Right lung (tissue), 2 donors: ENCODE measurements at regions not wholly inside any gene's neighbourhood (a gene's known extent, or its start where the extent isn't known, plus 50 kb on each side); places are given as distances from the start of the nearest gene placed in this dataset.
A peak's percentile ranks its signal among the peaks of the same experiment; 100 is the strongest.

ENCODE experiments used
- DNase-seq, 2 donors: peaks; one replicate each; pipeline ENCODE4 v3.0.0-alpha.2; 2013

DNA sequence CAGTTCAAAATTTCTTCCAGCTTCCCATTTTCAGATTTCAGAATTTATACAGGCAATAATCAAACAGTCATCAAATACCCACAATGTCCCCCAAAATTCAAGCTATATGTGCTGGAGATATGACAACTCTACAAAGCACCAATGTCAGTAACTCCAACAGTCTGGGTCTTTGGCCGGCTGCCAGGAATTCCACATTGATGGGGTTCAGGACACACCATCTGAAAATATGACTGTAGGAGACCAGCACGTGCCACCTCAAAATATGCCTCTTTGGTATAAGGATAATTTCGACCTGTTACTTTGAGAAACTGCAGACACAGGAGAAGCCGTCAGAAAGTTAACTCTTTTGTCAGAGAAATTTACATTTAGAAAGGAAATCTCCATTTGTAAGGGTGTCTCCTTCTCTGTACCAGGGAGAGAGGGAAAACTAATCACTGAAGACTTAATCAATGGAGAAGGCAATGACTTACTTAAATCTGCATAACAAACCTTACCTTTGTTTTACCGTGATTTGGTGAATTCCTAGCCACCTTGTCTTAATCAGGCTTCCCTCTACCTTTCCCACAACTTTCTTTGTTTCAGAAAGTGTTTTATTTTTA is 594.3 kb upstream of the CDH5 start:
- no peak for DNase-seq

GRCh38 chr16:65771707-65772106 is 594.8 kb upstream of the CDH5 start:
- DNase-seq, result no peak

DNA sequence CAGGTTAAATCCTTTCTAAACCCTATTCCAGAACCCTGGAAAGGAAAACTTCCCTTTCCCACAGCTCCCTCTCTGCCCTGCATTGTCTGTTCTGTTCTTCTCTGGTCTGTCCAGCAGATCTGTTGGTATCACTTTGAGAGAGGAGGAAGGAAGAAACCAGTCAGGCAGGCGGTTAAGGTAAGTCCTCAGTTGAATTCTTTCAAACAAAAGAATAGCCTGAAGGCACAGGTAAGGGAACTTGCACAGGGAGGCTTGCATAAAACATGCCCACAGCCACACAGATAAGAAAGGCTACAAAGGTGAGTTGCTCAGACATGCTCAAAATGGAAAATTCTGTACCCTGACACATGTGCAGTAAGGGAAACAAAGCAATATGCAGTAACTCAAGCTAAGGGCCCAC is 595.7 kb upstream of the CDH5 start:
- no peak for DNase-seq

DNA sequence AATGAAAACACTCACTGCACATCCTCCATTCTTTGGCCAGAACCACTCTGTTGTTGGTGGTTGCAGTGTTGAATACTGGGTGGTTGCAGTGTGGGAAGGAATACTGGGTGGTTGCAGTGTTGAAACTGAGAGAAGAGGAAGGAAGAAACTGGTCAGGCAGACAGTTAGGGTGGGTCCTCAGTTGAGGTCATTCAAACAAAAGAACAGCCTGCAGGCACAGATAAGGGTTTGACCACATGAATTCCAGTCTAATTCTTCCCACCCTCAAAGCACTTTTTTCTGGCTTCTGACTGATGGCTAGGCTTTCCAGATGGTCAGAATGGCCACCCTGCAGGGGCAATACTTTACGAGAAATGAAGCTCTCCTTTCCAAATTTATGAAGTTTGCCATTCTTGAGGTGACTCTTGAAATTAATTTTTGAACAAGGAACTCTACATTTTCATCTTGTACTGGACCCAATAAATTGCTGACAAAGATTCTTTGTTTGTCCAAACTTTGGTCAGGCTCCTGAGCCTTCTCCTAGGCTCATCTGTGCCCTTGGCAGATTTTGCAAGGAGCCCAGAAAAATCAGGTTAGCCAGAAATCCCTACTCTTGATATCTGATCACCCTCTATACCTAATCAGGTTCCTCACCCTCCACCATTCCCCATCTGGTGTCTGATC is 596.6 kb upstream of the CDH5 start:
- DNase-seq, result no peak

- DNase-seq, result no peak
Measured at GRCh38 chr16:65769055-65769465, 597.4 kb upstream of the CDH5 start.

- no peak for DNase-seq
Measured at GRCh38 chr16:65767125-65767524, 599.4 kb upstream of the CDH5 start.

GRCh38 chr16:65763640-65764305 is 602.7 kb upstream of the CDH5 start:
- DNase-seq, result no peak

DNA sequence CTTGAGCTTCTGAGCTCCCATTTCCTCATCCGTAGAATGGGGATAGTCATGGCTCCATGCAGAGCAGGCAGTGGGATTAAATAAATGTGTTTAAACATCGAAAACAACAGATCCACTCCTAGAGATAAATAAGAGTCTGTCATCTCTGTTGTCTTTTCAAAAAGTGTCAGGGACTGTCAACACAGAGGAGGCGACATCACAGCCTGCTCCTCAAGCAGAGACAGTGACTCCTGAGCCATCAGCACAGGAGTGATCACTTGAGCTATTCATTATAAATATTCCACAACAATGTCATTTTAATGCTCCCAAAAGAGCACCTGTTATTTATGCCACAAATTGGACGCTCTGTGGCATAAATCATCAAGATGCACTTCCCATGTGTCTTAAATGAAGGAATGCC is 605.6 kb upstream of the CDH5 start:
- DNase-seq, result no peak

- no peak for DNase-seq
Measured at GRCh38 chr16:65758620-65759019, 607.9 kb upstream of the CDH5 start.

GRCh38 chr16:65757064-65757463 is 609.4 kb upstream of the CDH5 start:
- DNase-seq, result no peak

GRCh38 chr16:65756163-65756562 is 610.3 kb upstream of the CDH5 start:
- no peak for DNase-seq

DNA sequence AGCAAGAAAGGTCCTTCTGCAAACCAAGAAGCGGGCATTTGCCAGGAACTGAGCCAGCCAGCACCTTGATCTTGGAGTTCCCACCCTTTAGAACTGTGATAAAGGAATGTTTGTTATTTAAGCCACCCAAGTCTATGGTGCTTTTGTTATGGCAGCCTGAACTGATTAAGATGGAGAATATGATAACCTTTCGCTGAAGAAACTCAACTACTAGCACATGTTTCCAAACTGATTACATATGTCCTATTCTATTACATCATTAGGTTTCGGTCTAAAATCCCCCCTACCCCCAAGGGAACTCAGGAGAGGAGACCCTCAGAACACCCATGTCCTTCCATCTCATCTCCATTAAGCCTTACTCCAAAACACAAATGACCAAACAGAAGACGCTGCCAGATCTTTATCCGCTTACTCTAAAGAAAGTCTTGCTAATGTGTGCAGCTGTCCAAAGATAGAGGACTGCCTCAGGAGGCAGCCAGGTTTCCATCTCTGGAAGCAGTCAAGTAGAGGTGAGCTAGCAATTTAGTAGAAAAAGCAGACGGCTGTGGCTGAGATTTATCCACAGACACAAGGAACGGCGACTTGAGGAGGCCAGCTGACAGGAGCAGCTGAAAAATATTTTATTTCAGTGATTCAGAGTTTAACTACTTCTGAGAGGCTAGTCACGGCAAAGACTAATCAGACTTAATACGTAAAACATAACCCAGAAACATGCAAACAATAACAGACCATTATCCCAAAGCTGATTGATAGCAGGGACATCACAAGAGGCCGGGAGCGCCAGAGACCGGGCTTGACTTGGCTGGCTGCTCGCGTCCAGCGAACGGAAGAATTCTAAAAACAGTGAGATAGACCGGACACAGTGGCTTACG is 611.4 kb upstream of the CDH5 start:
- DNase-seq, result peak in 1 of 2 donors; percentile 42

DNA sequence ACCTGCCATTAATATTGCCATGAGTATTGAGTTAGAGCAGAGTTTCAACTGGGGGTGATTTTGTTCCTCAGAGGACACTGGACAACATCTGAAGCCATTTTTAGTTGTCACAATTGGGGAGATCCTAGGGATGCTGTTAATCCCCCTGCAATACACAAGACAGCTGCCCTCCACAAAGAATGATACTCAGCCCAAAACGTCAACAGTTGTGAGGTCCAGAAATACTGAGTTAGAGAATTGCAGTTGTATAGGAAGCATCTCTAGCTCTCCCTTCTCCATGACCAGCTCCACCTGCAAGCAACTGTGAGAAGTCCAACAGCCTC is 614.0 kb upstream of the CDH5 start:
- DNase-seq, result no peak

DNA sequence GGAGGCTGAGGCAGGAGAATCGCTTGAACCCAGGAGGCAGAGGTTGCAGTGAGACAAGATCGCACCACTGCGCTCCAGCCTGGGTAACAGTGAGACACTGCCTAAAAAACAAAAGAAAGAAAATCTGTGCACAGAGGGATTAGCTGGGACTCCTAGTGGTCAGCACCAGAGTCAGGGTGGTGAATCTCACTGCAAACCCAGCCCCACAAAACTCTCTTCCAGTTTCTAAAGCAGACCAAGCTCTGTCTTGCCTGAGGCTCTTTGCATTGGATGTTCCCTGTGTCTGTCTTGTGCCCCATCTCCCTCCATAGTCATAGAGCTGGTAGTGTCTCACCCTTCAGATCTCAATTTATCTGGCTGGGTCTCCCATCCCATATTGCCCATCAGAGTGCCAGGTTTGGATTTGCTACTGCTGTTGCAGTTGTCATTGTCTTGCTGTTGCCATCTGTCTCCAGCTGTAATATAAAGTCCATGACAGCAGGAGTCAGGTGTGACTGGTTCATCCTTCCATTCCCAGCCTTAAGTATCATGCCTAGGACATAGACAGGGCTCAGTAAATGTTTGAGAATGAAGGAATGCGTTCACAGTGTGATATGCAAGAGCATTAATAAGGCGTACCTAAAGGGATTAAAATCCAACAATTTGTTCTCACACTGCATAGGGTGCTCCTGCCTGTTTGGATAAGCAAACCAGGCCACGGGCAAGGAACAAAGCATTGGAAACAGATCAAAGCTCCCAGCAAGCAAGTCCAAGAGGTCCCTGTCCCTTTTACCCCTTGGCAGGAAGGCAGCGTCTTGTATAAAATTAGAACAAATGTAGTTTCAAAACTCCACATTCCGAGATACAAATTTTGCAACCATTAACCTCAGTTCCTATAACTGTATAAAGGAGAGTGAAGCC is 614.6 kb upstream of the CDH5 start:
- no peak for DNase-seq

GRCh38 chr16:65749506-65749905 is 617.0 kb upstream of the CDH5 start:
- no peak for DNase-seq

- DNase-seq, result no peak
Measured at GRCh38 chr16:65746941-65747340, 619.5 kb upstream of the CDH5 start.

- no peak for DNase-seq
Measured at GRCh38 chr16:65745201-65745708, 621.2 kb upstream of the CDH5 start.

DNA sequence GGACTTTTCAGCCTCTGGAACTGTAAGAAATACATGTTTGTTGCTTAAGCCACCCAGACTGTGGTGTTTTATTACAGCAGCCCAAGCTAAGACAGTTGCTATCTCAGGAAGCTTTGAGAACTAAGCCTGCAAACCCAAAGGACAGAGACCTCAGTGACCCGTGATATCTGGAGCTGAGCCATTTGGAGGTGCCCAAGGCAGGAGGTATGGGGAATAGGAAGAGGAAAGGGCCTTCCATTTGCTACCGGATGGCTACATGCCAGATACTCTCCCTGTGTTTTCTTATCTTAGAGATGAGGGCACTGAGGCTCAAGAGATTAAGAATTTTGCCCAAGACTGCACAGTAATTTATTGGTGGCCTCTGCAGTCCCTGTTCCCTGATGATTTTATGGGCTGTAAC is 622.1 kb upstream of the CDH5 start:
- DNase-seq, result no peak

- DNase-seq, result no peak
Measured at GRCh38 chr16:65743558-65743957, 621.7 kb upstream of the CDH11 start.

DNA sequence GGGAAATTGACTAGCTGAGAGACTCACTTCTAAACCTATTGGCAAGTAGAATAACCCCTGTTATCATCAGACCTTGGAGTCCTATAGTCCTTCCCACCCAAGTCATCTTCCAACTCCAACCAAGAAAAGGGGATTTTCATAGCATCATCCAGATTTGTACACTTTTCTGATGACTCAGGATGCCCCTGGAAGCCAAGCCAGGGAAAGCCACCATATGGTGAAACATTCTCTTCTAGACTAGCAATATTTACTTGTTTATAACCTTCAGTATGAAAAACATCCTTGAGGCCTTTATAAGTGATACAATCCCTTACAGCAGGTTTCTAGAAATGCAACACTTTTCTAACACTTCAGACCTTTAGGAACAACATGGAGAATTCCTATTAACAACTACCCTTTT is 618.8 kb upstream of the CDH11 start:
- no peak for DNase-seq

DNA sequence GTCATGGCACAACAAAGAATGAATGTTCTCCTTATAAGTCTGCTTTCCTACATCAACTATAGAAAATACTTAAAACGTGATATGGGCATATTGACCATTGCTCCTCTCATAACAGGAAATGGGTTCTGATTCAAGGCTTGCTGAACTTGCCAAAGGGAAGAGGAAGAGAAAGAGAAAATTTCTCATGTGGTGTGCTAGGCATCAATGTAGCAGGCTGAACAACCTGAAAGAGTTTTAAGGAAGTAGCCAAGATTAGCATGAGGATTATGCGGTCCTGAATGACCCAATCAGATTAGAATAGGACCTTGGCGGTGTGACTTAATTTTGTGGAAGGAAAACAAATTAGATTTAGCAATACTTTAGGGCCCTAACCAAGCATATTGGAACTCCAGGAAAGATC is 617.7 kb upstream of the CDH11 start:
- no peak for DNase-seq
